RWPE1 (cell line): ENCODE measurements at regions not wholly inside any gene's neighbourhood (a gene's known extent, or its start where the extent isn't known, plus 50 kb on each side); places are given as distances from the start of the nearest gene placed in this dataset.

Experiments
- CTCF ChIA-PET: fragments of 350-600 bp; sonication (Branson Sonifier 250); formaldehyde crosslinking; extraction: SDS; loops from one replicate; lab custom pipeline; 2021; lab: Yijun Ruan, JAX
- POLR2A ChIA-PET: fragments of 400-600 bp; formaldehyde crosslinking; extraction: SDS; loops from one replicate; lab custom pipeline; 2020; ENCODE audit warnings: antibody characterized with exemption; ENCODE audit not compliant: low non-redundant PET; lab: Yijun Ruan, JAX
- DNase-seq: peaks from one replicate; pipeline ENCODE4 v3.0.0; 2012; ENCODE audit warnings: low spot score
- H3K27ac ChIP-seq: fragments of 450-650 bp; 2 replicates; pipeline ENCODE4 v1.5.1; 2017
- CTCF ChIP-seq: fragments of 450-650 bp; conservative IDR thresholded peaks from 2 replicates; pipeline ENCODE4 v1.5.1; 2017; ENCODE audit warnings: low read depth, mild to moderate bottlenecking

- no peak for TF ChIP-seq CTCF
- no peak overlapping the region for H3K27ac ChIP-seq
- POLR2A ChIA-PET: no interaction called here
- DNase-seq: no peak
- CTCF ChIA-PET: no interaction called here
These were observed 233.4 kb downstream of the MEX3B start for GRCh38 chr15:81812456-81812855.

- DNase-seq: no peak
- no peak for TF ChIP-seq CTCF
- ChIA-PET POLR2A (no interaction called here), CTCF (no interaction called here)
- no peak overlapping the region for H3K27ac ChIP-seq
These were observed 234.1 kb downstream of the MEX3B start for GRCh38 chr15:81811736-81812135.

GRCh38 chr15:81809543-81809942, 236.3 kb downstream of the MEX3B start:
- ChIA-PET CTCF (interaction anchor here (0.6 kb wide), 1 partner anchor 329 kb away, joined by 3 read pairs; no protein-coding TSS in a partner anchor), POLR2A (no interaction called here)
- no peak overlapping the region for H3K27ac ChIP-seq
- DNase-seq: peak; percentile 28
- TF ChIP-seq CTCF: peak; percentile 42

- H3K27ac ChIP-seq: no peak overlapping the region
- DNase-seq: no peak
- no peak for TF ChIP-seq CTCF
- ChIA-PET CTCF (interaction anchor here (0.5 to 0.7 kb wide), 2 partner anchors 30 to 334 kb away, joined by 3 to 4 read pairs; no protein-coding TSS in a partner anchor), POLR2A (no interaction called here)
These were observed 238.0 kb downstream of the MEX3B start for GRCh38 chr15:81807806-81808205.

- no peak for DNase-seq
- POLR2A ChIA-PET: no interaction called here
- no peak overlapping the region for H3K27ac ChIP-seq
- no peak for TF ChIP-seq CTCF
- CTCF ChIA-PET: interaction anchor here (0.5 to 0.7 kb wide), 2 partner anchors 31 to 333 kb away, joined by 3 to 4 read pairs; no protein-coding TSS in a partner anchor
These were observed 238.6 kb downstream of the MEX3B start for GRCh38 chr15:81807186-81807585.

- TF ChIP-seq CTCF: no peak
- POLR2A ChIA-PET: no interaction called here
- CTCF ChIA-PET: no interaction called here
- DNase-seq: no peak
- no peak overlapping the region for H3K27ac ChIP-seq
These were observed 249.9 kb downstream of the MEX3B start for GRCh38 chr15:81795899-81796298.
